ENCODE measurements at regions not wholly inside any gene's neighbourhood (a gene's known extent, or its start where the extent isn't known, plus 50 kb on each side); places are given as distances from the start of the nearest gene placed in this dataset.

- TF ChIP-seq ARID4A (CRISPR knock-in tag; IDR thresholded peaks at IDR 0.05; ENCODE audit: borderline replicate concordance) (no peak; the same call in 1 of the 2 replicates), AKNA (CRISPR knock-in tag; IDR thresholded peaks at IDR 0.05; ENCODE audit: borderline replicate concordance) (no peak), SP1 (IDR thresholded peaks at IDR 0.05) (no peak), SP1 (CRISPR knock-in tag; IDR thresholded peaks at IDR 0.05) (no peak), KLF6 (CRISPR knock-in tag; IDR thresholded peaks at IDR 0.05) (peak; percentile 92), THAP11 (CRISPR knock-in tag; IDR thresholded peaks at IDR 0.05) (peak; percentile 80), ZNF747 (CRISPR knock-in tag; IDR thresholded peaks at IDR 0.05; ENCODE audit: borderline replicate concordance) (peak; percentile 79; the same call in 1 of the 2 replicates), BRD4 (CRISPR knock-in tag; IDR thresholded peaks at IDR 0.05) (peak; percentile 56; the same call in 1 of the 2 replicates), GPN1 (CRISPR knock-in tag; IDR thresholded peaks at IDR 0.05; ENCODE audit: borderline replicate concordance) (no peak), E2F2 (CRISPR knock-in tag; IDR thresholded peaks at IDR 0.05; ENCODE audit: borderline replicate concordance) (no peak)
Observed at GRCh38 chr7:16989811-16990413, 108.1 kb upstream of the AGR3 start (continued).

Measured in HepG2 (cell line).